DND-41 (cell line): ENCODE measurements at regions not wholly inside any gene's neighbourhood (a gene's known extent, or its start where the extent isn't known, plus 50 kb on each side); places are given as distances from the start of the nearest gene placed in this dataset.

Source experiments
- EZH2 ChIP-seq: IDR thresholded peaks from 3 replicates; pipeline ENCODE4 v1.6.1; 2012; ENCODE audit warnings: borderline replicate concordance, low read depth, mild to moderate bottlenecking, moderate library complexity, low read length, inconsistent platforms; ENCODE audit not compliant: severe bottlenecking
- TF ChIP-seq, protein P1 (sequence below): IDR thresholded peaks from 2 replicates; pipeline ENCODE4 v1.5.1; 2012; ENCODE audit warnings: borderline replicate concordance, low read length, moderate library complexity, mild to moderate bottlenecking; ENCODE audit not compliant: poor library complexity, severe bottlenecking; ENCODE audit errors: extremely low read depth

DNA sequence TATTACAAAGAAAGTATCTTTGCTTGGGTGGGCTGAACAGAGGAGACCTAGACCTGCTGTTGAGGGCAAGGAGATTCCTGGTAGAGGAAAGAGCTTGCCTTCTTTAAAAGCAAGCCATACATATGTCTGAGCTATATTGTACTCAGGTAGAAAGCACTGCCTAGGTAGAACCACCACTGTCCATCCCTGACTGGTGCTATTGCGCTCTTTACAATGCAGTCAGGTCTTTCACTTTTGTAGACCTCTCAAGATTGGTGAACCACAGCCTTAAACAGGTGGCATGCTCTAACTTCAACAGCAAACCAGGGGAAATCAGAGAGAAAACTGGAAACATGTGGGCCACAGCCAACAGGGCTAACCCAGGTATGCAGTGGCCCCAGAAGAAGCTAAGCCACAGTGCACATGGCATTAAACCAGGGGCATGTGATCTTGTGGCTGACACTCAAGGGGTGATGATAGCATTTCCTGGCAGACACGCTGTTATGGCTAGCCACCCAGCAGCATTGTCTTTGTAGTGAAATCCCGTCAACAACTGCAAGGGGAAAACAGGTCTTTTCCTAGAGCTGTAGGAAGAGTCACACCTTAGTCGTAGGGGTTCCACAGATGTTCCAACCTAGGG, 253.9 kb upstream of the PCSK5 start:
- TF ChIP-seq, protein P1, sequence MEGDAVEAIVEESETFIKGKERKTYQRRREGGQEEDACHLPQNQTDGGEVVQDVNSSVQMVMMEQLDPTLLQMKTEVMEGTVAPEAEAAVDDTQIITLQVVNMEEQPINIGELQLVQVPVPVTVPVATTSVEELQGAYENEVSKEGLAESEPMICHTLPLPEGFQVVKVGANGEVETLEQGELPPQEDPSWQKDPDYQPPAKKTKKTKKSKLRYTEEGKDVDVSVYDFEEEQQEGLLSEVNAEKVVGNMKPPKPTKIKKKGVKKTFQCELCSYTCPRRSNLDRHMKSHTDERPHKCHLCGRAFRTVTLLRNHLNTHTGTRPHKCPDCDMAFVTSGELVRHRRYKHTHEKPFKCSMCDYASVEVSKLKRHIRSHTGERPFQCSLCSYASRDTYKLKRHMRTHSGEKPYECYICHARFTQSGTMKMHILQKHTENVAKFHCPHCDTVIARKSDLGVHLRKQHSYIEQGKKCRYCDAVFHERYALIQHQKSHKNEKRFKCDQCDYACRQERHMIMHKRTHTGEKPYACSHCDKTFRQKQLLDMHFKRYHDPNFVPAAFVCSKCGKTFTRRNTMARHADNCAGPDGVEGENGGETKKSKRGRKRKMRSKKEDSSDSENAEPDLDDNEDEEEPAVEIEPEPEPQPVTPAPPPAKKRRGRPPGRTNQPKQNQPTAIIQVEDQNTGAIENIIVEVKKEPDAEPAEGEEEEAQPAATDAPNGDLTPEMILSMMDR: no peak
- TF ChIP-seq EZH2: no peak
